Esophagus squamous epithelium (tissue), 4 donors: ENCODE measurements at regions not wholly inside any gene's neighbourhood (a gene's known extent, or its start where the extent isn't known, plus 50 kb on each side); places are given as distances from the start of the nearest gene placed in this dataset.

ENCODE experiments used
- CTCF ChIP-seq, 6 experiments: fragments of 450-650 bp in 4 of 6; fragments of 200-600 bp in 2 of 6; sonication (generic) in 2 of 6; IDR thresholded peaks; one replicate each; pipeline ENCODE4 v1.5.1; 2016 to 2019; ENCODE audit warnings: antibody characterized with exemption in 6 of 6, mild to moderate bottlenecking in 4 of 6, moderate library complexity in 4 of 6
- POLR2A ChIP-seq, 4 donors: fragments of 450-650 bp; IDR thresholded peaks; one replicate each; pipeline ENCODE4 v1.6.1; 2017; ENCODE audit warnings: antibody characterized with exemption in 4 of 4, mild to moderate bottlenecking in 4 of 4, moderate library complexity in 3 of 4

DNA sequence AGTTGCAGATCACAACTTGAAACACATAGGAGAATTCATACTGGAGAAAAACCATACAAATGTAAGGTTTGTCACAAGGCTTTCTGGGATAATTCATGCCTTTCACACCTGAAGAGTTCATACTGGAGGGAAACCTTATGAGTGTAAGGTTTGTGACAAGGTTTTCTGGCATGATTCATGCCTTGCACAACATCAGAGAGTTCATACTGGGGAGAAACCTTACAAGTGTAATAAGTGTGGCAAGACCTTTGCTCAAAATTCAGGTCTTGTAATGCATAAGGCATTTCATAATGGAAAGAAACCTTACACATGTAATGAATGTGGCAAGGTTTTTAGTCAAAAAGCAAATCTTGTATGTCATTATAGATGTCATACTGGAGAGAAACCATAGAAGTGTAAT, 58.8 kb upstream of the ENPEP start:
- TF ChIP-seq POLR2A (IDR thresholded peaks at IDR 0.05) (no peak), CTCF (IDR thresholded peaks at IDR 0.05) (no peak)
